DND-41 (cell line): ENCODE measurements at regions not wholly inside any gene's neighbourhood (a gene's known extent, or its start where the extent isn't known, plus 50 kb on each side); places are given as distances from the start of the nearest gene placed in this dataset.

Experiments used
- EZH2 ChIP-seq: IDR thresholded peaks from 3 replicates; pipeline ENCODE4 v1.6.1; 2012; ENCODE audit warnings: borderline replicate concordance, low read depth, mild to moderate bottlenecking, moderate library complexity, low read length, inconsistent platforms; ENCODE audit not compliant: severe bottlenecking
- TF ChIP-seq, protein P1 (sequence below): IDR thresholded peaks from 2 replicates; pipeline ENCODE4 v1.5.1; 2012; ENCODE audit warnings: borderline replicate concordance, low read length, moderate library complexity, mild to moderate bottlenecking; ENCODE audit not compliant: poor library complexity, severe bottlenecking; ENCODE audit errors: extremely low read depth

DNA sequence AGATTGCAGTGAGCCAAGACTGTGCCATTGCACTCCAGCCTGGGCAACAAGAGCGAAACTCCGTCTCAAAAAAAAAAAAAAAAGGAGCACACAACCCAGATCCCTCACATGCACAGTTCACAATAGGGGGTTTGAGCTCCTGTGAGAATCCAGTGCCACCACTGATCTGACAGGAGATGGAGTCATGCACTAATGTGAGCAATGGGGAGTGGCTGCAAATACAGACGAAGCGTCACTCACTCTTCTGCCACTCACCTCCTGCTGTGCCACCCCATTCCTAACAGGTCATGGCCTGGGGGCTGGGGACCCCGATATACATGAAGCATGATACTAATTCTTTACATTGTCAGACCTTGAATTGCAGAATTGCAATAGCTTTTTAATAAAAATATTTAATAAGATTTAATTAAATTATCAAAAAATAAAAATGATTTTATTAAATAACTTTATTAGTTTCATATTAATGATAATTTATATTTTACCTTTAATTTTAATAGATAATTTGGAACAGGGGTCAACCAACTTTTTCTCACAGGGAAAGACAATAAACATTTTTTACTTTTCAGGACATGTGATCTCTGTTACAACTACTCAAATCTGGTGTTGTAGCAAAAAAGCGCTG lies 171.4 kb downstream of the COPRS start:
- TF ChIP-seq, protein P1, sequence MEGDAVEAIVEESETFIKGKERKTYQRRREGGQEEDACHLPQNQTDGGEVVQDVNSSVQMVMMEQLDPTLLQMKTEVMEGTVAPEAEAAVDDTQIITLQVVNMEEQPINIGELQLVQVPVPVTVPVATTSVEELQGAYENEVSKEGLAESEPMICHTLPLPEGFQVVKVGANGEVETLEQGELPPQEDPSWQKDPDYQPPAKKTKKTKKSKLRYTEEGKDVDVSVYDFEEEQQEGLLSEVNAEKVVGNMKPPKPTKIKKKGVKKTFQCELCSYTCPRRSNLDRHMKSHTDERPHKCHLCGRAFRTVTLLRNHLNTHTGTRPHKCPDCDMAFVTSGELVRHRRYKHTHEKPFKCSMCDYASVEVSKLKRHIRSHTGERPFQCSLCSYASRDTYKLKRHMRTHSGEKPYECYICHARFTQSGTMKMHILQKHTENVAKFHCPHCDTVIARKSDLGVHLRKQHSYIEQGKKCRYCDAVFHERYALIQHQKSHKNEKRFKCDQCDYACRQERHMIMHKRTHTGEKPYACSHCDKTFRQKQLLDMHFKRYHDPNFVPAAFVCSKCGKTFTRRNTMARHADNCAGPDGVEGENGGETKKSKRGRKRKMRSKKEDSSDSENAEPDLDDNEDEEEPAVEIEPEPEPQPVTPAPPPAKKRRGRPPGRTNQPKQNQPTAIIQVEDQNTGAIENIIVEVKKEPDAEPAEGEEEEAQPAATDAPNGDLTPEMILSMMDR = no peak
- TF ChIP-seq EZH2 = no peak
